ENCODE measurements at regions not wholly inside any gene's neighbourhood (a gene's known extent, or its start where the extent isn't known, plus 50 kb on each side); places are given as distances from the start of the nearest gene placed in this dataset.

GRCh38 chr9:21751998-21752397, 50.4 kb upstream of the MTAP start:
- TF ChIP-seq, protein P1, sequence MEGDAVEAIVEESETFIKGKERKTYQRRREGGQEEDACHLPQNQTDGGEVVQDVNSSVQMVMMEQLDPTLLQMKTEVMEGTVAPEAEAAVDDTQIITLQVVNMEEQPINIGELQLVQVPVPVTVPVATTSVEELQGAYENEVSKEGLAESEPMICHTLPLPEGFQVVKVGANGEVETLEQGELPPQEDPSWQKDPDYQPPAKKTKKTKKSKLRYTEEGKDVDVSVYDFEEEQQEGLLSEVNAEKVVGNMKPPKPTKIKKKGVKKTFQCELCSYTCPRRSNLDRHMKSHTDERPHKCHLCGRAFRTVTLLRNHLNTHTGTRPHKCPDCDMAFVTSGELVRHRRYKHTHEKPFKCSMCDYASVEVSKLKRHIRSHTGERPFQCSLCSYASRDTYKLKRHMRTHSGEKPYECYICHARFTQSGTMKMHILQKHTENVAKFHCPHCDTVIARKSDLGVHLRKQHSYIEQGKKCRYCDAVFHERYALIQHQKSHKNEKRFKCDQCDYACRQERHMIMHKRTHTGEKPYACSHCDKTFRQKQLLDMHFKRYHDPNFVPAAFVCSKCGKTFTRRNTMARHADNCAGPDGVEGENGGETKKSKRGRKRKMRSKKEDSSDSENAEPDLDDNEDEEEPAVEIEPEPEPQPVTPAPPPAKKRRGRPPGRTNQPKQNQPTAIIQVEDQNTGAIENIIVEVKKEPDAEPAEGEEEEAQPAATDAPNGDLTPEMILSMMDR (IDR thresholded peaks at IDR 0.05): no peak
- no peak for TF ChIP-seq POLR2A (IDR thresholded peaks at IDR 0.05)
